Mucosa of rectum (tissue), 2 donors: ENCODE measurements at regions not wholly inside any gene's neighbourhood (a gene's known extent, or its start where the extent isn't known, plus 50 kb on each side); places are given as distances from the start of the nearest gene placed in this dataset.

Source experiments
- H3K27ac ChIP-seq, 2 donors: one replicate each; pipeline ENCODE4 v1.7.0; 2013; ENCODE audit warnings: inconsistent platforms in 2 of 2, low read depth in 2 of 2, low read length in 2 of 2
- H3K27me3 ChIP-seq, 2 donors: one replicate each; pipeline ENCODE4 v1.7.0; 2013; ENCODE audit warnings: low read length in 2 of 2; ENCODE audit not compliant: control insufficient read depth in 2 of 2, insufficient read depth in 2 of 2
- H3K36me3 ChIP-seq, 2 donors: one replicate each; pipeline ENCODE4 v1.7.0; 2013; ENCODE audit warnings: low read length in 2 of 2; ENCODE audit not compliant: control insufficient read depth in 2 of 2, insufficient read depth in 2 of 2
- H3K4me1 ChIP-seq, 2 donors: one replicate each; pipeline ENCODE4 v1.7.0; 2013; ENCODE audit warnings: low read length in 2 of 2, mild to moderate bottlenecking in 1 of 2; ENCODE audit not compliant: control insufficient read depth in 2 of 2, insufficient read depth in 2 of 2
- H3K4me3 ChIP-seq, 2 donors: one replicate each; pipeline ENCODE4 v1.7.0; 2013; ENCODE audit warnings: low read length in 2 of 2
- H3K9ac ChIP-seq, 2 donors: one replicate each; pipeline ENCODE4 v1.7.0; 2013; ENCODE audit warnings: low read length in 2 of 2, low read depth in 1 of 2, mild to moderate bottlenecking in 1 of 2
- H3K9me3 ChIP-seq, 2 donors: one replicate each; pipeline ENCODE4 v1.7.0; 2013; ENCODE audit warnings: low read length in 2 of 2; ENCODE audit not compliant: control insufficient read depth in 2 of 2
- donor health status: healthy.
- donor health status: Normal muscosa, but diverticular disease.

- H3K9ac ChIP-seq = no peak overlapping the region
- no peak overlapping the region for H3K4me3 ChIP-seq
- H3K27ac ChIP-seq = no peak overlapping the region
- no peaks in the 10 kb centered on the region for H3K36me3 ChIP-seq
- H3K4me1 ChIP-seq = no peaks in the 10 kb centered on the region
- no peaks in the 10 kb centered on the region for H3K9me3 ChIP-seq
- no peaks in the 10 kb centered on the region for H3K27me3 ChIP-seq
Observed at GRCh38 chr7:13201628-13202027, 514.2 kb downstream of the ARL4A start.

- no peaks in the 10 kb centered on the region for H3K27me3 ChIP-seq
- no peak overlapping the region for H3K27ac ChIP-seq
- no peak overlapping the region for H3K4me3 ChIP-seq
- H3K4me1 ChIP-seq = no peaks in the 10 kb centered on the region
- no peak overlapping the region for H3K9ac ChIP-seq
- H3K36me3 ChIP-seq = no peaks in the 10 kb centered on the region
- no peaks in the 10 kb centered on the region for H3K9me3 ChIP-seq
Observed at GRCh38 chr7:13217768-13218167, 530.3 kb downstream of the ARL4A start.

GRCh38 chr7:13225068-13225467 lies 537.6 kb downstream of the ARL4A start:
- Histone ChIP-seq H3K36me3 (no peaks in the 10 kb centered on the region), H3K9me3 (no peaks in the 10 kb centered on the region), H3K4me1 (no peaks in the 10 kb centered on the region), H3K27me3 (no peaks in the 10 kb centered on the region), H3K27ac (no peak overlapping the region), H3K4me3 (no peak overlapping the region), H3K9ac (no peak overlapping the region)

GRCh38 chr7:13226385-13226784 lies 539.0 kb downstream of the ARL4A start:
- Histone ChIP-seq H3K4me3 (no peak overlapping the region), H3K36me3 (no peaks in the 10 kb centered on the region), H3K27ac (no peak overlapping the region), H3K4me1 (no peaks in the 10 kb centered on the region), H3K9ac (no peak overlapping the region), H3K9me3 (no peaks in the 10 kb centered on the region), H3K27me3 (no peaks in the 10 kb centered on the region)

- H3K4me1 ChIP-seq = no peaks in the 10 kb centered on the region
- no peak overlapping the region for H3K4me3 ChIP-seq
- no peaks in the 10 kb centered on the region for H3K36me3 ChIP-seq
- H3K9me3 ChIP-seq = no peaks in the 10 kb centered on the region
- no peak overlapping the region for H3K9ac ChIP-seq
- H3K27ac ChIP-seq = no peak overlapping the region
- no peaks in the 10 kb centered on the region for H3K27me3 ChIP-seq
Observed at GRCh38 chr7:13231216-13231615, 543.8 kb downstream of the ARL4A start.

- Histone ChIP-seq H3K4me1 (no peaks in the 10 kb centered on the region), H3K27ac (no peak overlapping the region), H3K4me3 (no peak overlapping the region), H3K36me3 (no peaks in the 10 kb centered on the region), H3K9me3 (no peaks in the 10 kb centered on the region), H3K27me3 (no peaks in the 10 kb centered on the region), H3K9ac (no peak overlapping the region)
Observed at GRCh38 chr7:13235436-13235835, 548.0 kb downstream of the ARL4A start.

- H3K9ac ChIP-seq = no peak overlapping the region
Observed at GRCh38 chr7:13236026-13236425, 548.6 kb downstream of the ARL4A start.

GRCh38 chr7:13240349-13240748 lies 552.9 kb downstream of the ARL4A start:
- Histone ChIP-seq H3K4me3 (no peak overlapping the region), H3K27ac (no peak overlapping the region), H3K27me3 (no peaks in the 10 kb centered on the region), H3K9ac (no peak overlapping the region), H3K36me3 (no peaks in the 10 kb centered on the region), H3K9me3 (no peaks in the 10 kb centered on the region), H3K4me1 (no peaks in the 10 kb centered on the region)

More at GRCh38 chr7:13236026-13236425, 548.6 kb downstream of the ARL4A start:
- Histone ChIP-seq H3K4me1 (no peaks in the 10 kb centered on the region), H3K9me3 (no peaks in the 10 kb centered on the region), H3K27me3 (no peaks in the 10 kb centered on the region), H3K36me3 (no peaks in the 10 kb centered on the region), H3K4me3 (no peak overlapping the region), H3K27ac (no peak overlapping the region)

- Histone ChIP-seq H3K9ac (no peak overlapping the region), H3K9me3 (no peaks in the 10 kb centered on the region), H3K36me3 (no peaks in the 10 kb centered on the region), H3K4me1 (no peaks in the 10 kb centered on the region), H3K27me3 (no peaks in the 10 kb centered on the region), H3K27ac (no peak overlapping the region), H3K4me3 (no peak overlapping the region)
Observed at GRCh38 chr7:13241416-13241815, 554.0 kb downstream of the ARL4A start.

GRCh38 chr7:13257661-13258060 lies 570.2 kb downstream of the ARL4A start:
- no peak overlapping the region for H3K9ac ChIP-seq
- no peak overlapping the region for H3K4me3 ChIP-seq
- no peaks in the 10 kb centered on the region for H3K9me3 ChIP-seq
- no peak overlapping the region for H3K27ac ChIP-seq
- H3K36me3 ChIP-seq = no peaks in the 10 kb centered on the region
- no peaks in the 10 kb centered on the region for H3K4me1 ChIP-seq
- H3K27me3 ChIP-seq = no peaks in the 10 kb centered on the region

- no peaks in the 10 kb centered on the region for H3K9me3 ChIP-seq
- H3K4me1 ChIP-seq = no peaks in the 10 kb centered on the region
- H3K27me3 ChIP-seq = no peaks in the 10 kb centered on the region
- H3K4me3 ChIP-seq = no peak overlapping the region
- H3K36me3 ChIP-seq = no peaks in the 10 kb centered on the region
- no peak overlapping the region for H3K27ac ChIP-seq
- no peak overlapping the region for H3K9ac ChIP-seq
Observed at GRCh38 chr7:13258386-13258785, 571.0 kb downstream of the ARL4A start.
